Epithelial cell of esophagus (primary cell): ENCODE measurements at regions not wholly inside any gene's neighbourhood (a gene's known extent, or its start where the extent isn't known, plus 50 kb on each side); places are given as distances from the start of the nearest gene placed in this dataset.

Experiments used
- DNase-seq: peaks from one replicate; pipeline ENCODE4 v3.0.0; 2010; ENCODE audit warnings: low read depth
- H3K4me3 ChIP-seq: 2 replicates; pipeline ENCODE4 v1.5.1; 2011; ENCODE audit warnings: mild to moderate bottlenecking, low read length, control low read depth
- CTCF ChIP-seq: IDR thresholded peaks from 2 replicates; pipeline ENCODE4 v1.5.1; 2011; ENCODE audit warnings: low read depth, mild to moderate bottlenecking, low read length, control low read depth, inconsistent platforms; ENCODE audit not compliant: insufficient read depth; ENCODE audit errors: missing control alignments

DNA sequence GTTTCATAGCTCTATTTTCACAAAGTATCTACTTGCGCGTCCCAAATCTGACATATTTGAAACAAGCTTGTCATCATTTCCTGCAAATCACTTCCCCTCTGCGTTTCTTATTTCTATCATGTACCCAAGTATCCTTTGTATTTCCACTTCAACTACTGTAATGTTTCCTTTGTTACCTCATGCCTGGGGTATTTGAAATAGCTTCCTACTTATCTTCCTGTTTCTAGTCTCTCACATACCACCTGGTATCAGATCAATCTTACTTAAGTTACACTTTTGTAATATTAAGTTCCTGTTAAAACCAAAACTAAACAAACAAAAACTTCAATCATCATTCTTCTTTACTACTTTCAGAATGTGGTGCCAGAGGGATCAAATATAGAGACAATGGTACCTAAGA, 93.6 kb upstream of the SMAD1 start:
- DNase-seq = peak; percentile 7

GRCh38 chr4:145387079-145387478, 94.6 kb upstream of the SMAD1 start:
- no peak for TF ChIP-seq CTCF
- H3K4me3 ChIP-seq = no peak overlapping the region
- peak; percentile 53 for DNase-seq

More for the DNA sequence above, 93.6 kb upstream of the SMAD1 start:
- no peak overlapping the region for H3K4me3 ChIP-seq
- TF ChIP-seq CTCF = no peak

DNA sequence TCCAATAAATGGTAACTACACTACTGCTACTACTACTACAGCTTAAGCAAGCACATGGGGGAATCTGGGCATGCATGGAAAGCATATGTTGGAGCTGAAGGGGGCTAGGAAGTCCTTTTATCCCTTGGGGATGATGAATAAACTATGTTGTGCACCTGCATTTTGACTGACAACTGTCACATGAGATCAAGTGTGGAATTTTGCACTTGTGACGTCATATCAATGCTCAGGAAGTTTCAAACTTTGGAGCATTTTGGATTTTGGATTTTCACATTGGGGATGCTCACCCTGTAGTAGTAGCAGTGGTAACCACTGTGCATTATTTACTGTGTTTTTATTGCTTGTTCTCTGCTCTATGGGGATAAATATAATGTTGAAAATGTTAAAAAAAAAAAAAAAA, 100.5 kb upstream of the SMAD1 start:
- no peak overlapping the region for H3K4me3 ChIP-seq
- TF ChIP-seq CTCF = no peak
- no peak for DNase-seq

DNA sequence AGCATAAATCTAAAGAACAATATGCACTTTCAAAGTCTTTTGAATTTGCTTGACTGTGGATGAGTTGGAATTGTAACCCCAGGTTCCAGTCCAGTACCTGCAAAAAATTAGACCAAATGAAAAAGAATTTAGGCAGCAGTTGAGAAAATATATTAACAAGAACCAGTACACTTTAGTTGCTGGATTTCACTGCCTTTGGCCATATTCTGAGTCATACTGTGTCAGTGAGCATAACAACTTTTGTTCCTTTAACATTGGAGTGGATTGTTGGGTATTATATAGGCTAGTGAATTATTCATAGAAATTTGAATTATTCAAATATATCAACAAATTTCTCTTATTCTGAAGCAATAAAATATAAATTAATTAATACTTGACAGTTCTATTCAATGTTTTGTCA, 101.5 kb upstream of the SMAD1 start:
- H3K4me3 ChIP-seq = no peak overlapping the region
- DNase-seq = peak; percentile 68
- no peak for TF ChIP-seq CTCF

DNA sequence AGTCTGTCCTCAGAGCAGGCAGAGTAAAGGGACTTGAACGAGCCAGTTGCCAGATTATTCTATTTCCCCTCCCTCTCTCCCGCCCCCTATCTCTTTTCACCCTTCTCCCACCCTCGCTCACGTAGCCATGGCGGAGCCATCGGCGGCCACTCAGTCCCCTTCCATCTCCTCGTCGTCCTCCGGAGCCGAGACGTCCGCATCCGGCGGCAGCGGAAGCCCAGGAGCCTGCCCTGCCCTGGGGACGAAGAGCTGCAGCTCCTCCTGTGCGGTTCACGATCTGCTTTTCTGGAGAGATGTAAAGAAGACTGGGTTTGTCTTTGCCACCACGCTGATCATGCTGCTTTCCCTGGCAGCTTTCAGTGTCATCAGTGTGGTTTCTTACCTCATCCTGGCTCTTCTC, 106.2 kb upstream of the SMAD1 start:
- no peak overlapping the region for H3K4me3 ChIP-seq
- DNase-seq = no peak
- TF ChIP-seq CTCF = no peak

- no peak for TF ChIP-seq CTCF
- DNase-seq = no peak
- no peak overlapping the region for H3K4me3 ChIP-seq
Observed at GRCh38 chr4:145352438-145353145, 129.1 kb upstream of the SMAD1 start.

- no peak for DNase-seq
- TF ChIP-seq CTCF = no peak
Observed at GRCh38 chr4:145351922-145352321, 129.7 kb upstream of the SMAD1 start.

More at GRCh38 chr4:145351922-145352321, 129.7 kb upstream of the SMAD1 start:
- no peak overlapping the region for H3K4me3 ChIP-seq
